Breast epithelium (tissue), 3 donors: ENCODE measurements at regions not wholly inside any gene's neighbourhood (a gene's known extent, or its start where the extent isn't known, plus 50 kb on each side); places are given as distances from the start of the nearest gene placed in this dataset.

ENCODE experiments used
- CTCF ChIP-seq, 3 donors: fragments of 450-650 bp; IDR thresholded peaks; one replicate each; pipeline ENCODE4 v1.5.1; 2016 to 2017; ENCODE audit warnings: antibody characterized with exemption in 3 of 3, mild to moderate bottlenecking in 3 of 3, moderate library complexity in 3 of 3
- POLR2A ChIP-seq: fragments of 450-650 bp; IDR thresholded peaks from one replicate; pipeline ENCODE4 v1.6.1; 2016; ENCODE audit warnings: antibody characterized with exemption, mild to moderate bottlenecking, moderate library complexity
- POLR2AphosphoS5 ChIP-seq, 3 donors: sonication (generic); formaldehyde crosslinking; IDR thresholded peaks; one replicate each; pipeline ENCODE4 v1.6.1; 2017; ENCODE audit warnings: antibody characterized with exemption in 3 of 3

DNA sequence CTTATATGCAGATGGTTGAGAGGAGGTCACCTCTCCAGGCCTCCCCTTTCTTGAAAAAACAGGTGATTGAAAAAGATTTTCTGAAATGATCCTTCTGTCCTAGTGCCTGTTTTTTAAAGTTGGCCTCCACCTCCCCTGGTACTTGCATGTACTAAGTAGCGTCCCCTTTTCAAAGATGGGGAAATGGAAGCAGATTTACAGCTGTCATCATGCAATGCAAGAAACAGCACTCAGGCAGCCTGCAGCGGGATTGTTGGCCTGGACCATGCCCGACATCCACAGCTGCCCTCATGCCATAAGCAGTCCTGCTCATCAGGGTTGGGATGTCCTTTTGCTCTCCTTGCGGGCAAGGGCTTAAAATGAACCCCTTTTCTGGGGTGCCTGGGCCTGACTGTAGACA lies 127.2 kb upstream of the MGMT start:
- TF ChIP-seq CTCF (IDR thresholded peaks at IDR 0.05) (no peak), POLR2A (no peak), POLR2AphosphoS5 (IDR thresholded peaks at IDR 0.05) (no peak)
